HuH-7 (cell line): ENCODE measurements at regions not wholly inside any gene's neighbourhood (a gene's known extent, or its start where the extent isn't known, plus 50 kb on each side); places are given as distances from the start of the nearest gene placed in this dataset.
"Not testable (repeated sequence)": the region's sequence is repeated elsewhere in the genome, so short reads cannot be mapped to it uniquely, and the experiment has no call there.

Experiments used
- DNase-seq: peaks from one replicate; pipeline ENCODE4 v3.0.0; 2011; ENCODE audit warnings: low spot score

GRCh38 chr2:176922545-176922944 lies 290.0 kb upstream of the HNRNPA3 start:
- not testable (repeated sequence) for DNase-seq

- DNase-seq = no peak
Observed at GRCh38 chr2:176923205-176923604, 289.4 kb upstream of the HNRNPA3 start.

DNA sequence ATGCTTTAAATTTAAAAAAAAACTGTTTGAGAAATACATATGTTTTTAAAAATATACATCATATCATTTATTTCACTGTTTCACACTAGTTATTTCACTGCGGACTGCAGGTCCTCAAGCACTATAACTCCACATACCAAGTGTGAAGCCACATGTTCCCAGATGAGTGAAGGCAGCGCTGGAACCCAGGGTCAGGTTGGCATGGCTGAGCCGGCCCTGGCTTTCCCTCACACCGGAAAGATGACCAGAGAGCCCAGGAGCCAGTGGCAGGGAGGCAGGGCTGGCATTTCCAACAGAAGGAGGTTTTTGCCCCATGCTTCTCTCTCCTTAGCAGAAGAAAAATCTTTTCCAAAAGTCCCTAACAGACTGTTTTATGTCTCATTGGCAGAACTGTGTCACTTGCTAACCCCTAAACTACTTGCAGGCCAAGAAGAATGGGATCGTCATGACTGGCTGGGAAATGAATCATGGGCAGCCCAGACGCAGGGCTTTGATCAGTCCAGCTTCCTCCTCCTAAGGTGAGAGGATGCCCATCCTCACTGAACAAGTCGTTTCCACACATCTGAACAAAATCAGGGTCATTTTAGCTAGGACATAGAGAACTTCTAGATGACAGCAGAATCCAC lies 287.6 kb upstream of the HNRNPA3 start:
- DNase-seq = no peak

DNA sequence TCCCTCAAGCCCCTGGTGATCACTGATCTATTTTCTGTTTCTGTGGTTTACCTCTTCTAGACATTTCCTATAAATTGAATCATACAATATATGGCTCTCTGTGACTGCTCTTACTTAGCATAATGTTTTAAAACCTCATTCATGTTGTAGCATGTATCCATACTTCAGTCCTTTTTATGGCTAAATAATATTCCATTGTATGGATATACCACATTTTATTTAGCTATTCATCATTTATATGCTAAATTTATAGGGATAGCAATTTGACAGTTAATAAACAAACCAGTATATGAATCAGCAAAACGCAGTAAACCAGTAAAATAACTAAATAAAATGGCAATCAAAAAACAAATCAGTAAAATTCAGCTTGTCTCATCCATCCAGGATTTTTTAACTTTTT lies 286.1 kb upstream of the HNRNPA3 start:
- DNase-seq = no peak

DNA sequence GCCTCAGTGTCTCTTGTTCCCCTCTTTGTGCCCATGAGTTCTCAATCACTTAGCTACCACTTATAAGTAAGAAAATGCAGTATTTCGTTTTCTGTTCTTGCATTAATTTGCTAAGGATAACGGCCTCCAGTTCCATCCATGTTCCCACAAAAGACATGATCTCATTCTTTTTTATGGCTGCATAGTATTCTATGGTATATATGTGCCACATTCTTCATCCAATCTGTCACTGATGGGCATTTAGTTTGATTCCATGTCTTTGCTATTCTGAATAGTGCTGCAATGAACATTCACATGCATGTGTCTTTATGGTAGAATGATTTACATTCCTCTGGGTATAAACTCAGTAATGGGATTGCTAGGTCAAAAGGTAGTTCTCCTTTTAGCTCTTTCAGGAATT lies 283.2 kb upstream of the HNRNPA3 start:
- not testable (repeated sequence) for DNase-seq

DNA sequence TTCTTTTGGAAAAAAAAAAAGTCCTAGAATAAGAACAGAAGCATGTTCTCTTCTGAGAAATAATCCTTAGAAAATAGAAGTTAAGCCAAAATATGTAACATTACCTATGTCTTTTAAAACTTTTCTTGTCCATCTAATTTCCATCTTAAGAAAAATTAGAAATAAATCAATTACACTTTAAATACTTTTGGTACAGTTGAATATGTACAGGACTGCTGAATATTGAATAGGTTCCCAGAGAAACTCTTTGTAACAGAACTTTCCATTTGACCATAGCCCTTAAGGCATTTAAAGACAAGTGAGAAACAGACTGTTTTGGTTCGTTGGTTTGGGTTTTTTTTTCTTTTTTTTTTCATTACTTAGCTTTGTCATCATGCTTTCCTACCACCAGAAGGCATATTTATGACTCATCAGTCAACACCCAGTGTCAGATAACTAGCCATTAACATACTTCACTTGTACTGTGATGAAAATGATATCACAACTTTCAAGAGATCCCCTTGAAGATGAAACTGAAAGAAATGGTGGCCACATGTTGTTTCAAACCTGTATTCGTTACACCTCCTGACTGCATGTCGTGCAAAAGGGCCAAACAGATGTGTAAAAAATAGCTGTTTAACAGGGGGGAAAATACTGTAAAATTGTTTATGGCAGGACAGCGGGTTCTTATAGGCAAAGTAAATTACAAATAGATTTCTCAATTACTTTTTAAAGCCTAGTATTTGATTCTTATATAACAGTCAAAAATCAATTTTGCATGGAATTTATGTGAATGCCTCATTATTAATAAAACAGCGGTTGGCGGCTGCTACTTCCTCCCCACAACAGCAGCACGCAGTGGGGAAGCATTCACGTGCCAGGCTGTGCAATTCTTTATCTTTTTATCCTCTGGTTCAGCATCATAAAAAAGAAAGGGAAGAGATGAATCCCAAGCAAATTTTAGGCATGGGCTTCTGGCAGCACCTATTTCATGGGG lies 280.7 kb upstream of the HNRNPA3 start:
- DNase-seq = no peak

GRCh38 chr2:176934131-176934530 lies 278.5 kb upstream of the HNRNPA3 start:
- DNase-seq = no peak

DNA sequence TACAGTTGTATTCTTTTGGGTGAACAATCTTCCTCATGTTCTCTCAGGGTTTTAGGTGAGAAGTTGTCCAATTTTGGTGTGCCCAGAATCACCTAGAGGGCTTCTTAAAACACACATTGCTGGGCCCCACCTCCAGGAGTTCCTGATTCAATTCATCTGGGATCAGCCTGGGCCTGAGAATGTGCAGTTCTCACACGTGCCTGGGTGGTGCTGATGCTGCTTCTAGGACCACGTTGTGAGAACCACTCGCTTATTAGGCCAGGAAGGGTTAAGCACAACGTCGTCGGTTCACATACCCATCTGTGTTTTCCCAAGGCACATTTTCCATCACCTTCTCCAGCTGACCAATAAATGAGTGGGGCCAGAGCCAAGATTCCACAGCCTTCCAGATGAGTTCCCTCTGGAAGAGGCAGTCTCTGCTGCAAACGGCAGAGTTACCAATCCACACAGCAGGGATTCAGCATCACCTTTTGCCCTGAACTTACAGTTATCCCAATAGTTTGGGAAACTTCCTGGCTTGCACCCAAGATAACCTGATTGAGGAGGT lies 277.7 kb upstream of the HNRNPA3 start:
- no peak for DNase-seq

GRCh38 chr2:176935543-176936102 lies 277.0 kb upstream of the HNRNPA3 start:
- no peak for DNase-seq

GRCh38 chr2:176936410-176936809 lies 276.2 kb upstream of the HNRNPA3 start:
- no peak for DNase-seq

- DNase-seq = no peak
Observed at GRCh38 chr2:176944998-176945397, 267.6 kb upstream of the HNRNPA3 start.

DNA sequence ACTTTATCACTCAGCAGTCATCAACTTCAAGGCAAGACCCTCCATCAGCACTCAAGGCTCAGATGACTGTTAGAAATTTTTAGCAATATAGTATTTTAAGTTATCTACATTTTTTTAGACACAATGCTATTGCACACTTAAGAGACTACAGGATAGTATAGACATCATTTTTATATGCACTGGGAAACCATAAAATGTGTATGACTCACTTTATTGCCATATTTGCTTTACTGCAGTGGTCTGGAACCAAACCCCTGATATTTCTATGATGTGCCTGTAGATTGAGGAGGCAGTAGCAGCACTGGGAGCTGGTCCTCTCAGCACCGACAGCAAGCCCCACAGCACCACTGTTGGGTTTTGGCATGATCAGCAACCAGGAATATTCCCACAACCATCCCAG lies 264.8 kb upstream of the HNRNPA3 start:
- no peak for DNase-seq

- DNase-seq = not testable (repeated sequence)
Observed at GRCh38 chr2:176951218-176951617, 261.4 kb upstream of the HNRNPA3 start.

DNA sequence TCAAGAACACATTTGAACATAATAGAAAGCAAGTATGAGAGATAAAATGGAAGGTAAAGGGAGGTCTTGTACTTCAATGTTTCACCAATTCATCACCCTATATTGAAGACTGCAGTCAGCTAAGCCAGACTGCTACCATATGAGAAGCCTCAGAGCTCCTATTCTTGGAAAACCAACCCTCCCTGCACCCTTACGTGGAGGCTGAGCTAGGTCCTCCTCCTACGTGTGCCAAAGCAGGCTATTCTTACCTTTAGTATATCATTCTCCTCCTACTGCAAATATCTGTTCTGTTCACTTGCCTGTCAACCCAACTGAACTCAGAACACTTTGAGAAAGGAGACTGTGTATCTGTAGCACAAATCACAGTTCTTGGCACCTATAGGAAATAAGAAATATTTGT lies 255.8 kb upstream of the HNRNPA3 start:
- DNase-seq = no peak

- DNase-seq = no peak
Observed at GRCh38 chr2:176959614-176960013, 253.0 kb upstream of the HNRNPA3 start.

DNA sequence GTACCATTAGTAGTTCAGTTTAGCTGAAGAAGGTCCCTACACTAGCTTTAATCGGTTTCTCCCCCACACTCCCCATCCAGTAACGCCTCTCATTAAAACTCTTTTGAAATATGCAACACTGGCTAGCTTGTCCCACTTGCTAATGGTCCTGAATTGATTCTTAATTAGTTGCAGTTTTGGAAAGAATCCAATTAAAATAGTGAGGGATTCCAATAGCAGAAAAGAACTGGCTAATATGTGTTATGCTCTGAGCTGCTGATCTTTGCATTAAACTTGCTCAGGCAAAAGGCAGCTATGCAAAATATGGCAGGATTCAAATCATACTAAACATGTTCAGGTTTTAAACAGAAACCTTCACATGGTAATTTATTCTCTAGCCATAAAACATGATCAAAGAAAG lies 252.5 kb upstream of the HNRNPA3 start:
- DNase-seq = no peak

- no peak for DNase-seq
Observed at GRCh38 chr2:176960736-176961520, 251.7 kb upstream of the HNRNPA3 start.

- DNase-seq = no peak
Observed at GRCh38 chr2:176961775-176962619, 250.6 kb upstream of the HNRNPA3 start.

DNA sequence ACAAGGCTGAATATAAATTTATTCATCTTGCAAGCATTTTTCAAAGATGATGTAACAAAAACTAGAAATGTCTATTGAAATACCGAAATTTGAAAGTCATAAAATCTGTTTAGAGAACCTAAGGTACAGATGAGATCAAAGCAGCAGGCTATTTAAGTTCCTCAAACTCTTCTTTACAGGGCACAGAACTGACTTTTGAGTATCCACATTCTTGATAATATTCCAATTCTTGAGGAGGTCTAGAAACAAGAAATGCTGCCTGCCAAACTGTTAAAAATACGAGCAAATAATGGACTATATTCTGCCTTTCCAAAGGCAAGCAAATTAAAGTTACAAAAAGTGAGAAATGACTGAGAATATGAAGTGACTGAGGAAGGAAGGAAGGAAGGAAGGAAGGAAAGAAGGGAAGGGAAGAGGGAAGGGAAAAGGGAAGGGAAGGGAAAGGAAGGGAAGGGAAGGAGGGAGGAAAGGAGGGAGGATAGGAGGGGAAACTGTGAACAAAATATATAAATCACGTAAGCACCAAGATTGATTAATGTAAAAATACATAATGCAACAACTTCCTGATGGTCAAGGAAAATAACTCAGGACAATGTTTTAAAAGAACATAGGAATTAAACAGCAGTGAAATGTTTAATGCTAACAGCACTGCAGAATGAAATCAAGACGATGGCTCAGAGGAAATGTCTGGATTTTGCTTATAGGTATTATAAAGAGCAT lies 248.9 kb upstream of the HNRNPA3 start:
- DNase-seq = no peak

DNA sequence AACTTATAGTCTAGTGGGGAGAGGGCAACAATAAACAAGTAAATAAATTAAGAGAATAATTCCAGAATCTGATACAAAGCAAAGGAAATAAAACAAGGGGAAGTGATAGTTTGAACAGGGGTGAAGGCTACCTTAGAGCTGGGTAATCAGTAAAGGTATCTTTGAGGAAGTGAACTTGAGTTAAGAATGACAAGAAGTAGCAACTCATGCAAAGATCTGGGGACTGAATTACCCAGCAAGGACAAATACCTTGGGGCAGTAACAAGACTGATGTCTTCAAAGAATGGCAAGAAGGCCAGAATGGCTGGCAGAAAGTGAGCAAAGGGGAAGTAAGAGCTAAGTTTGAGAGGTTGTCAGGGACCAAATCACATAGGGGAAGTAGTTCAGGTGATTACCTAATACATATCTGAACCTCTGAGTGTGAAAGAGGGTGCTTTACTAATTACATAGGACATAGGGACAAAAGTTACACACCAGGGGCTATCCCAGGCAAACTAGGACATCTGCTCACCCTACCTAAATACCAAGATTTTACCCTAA lies 244.6 kb upstream of the HNRNPA3 start:
- DNase-seq = no peak
